AG10803 (cell line): ENCODE measurements at regions not wholly inside any gene's neighbourhood (a gene's known extent, or its start where the extent isn't known, plus 50 kb on each side); places are given as distances from the start of the nearest gene placed in this dataset.
A peak's percentile ranks its signal among the peaks of the same experiment; 100 is the strongest.

Source experiments
- DNase-seq: peaks from one replicate; pipeline ENCODE4 v3.0.0; 2010; ENCODE audit warnings: low read depth
- H3K4me3 ChIP-seq: 2 replicates; pipeline ENCODE4 v1.5.1; 2011; ENCODE audit warnings: mild to moderate bottlenecking, low read length, control low read depth
- TF ChIP-seq, protein P1 (sequence below): conservative IDR thresholded peaks from 2 replicates; pipeline ENCODE4 v1.5.1; 2011; ENCODE audit warnings: mild to moderate bottlenecking, low read length, control low read depth, inconsistent platforms

DNA sequence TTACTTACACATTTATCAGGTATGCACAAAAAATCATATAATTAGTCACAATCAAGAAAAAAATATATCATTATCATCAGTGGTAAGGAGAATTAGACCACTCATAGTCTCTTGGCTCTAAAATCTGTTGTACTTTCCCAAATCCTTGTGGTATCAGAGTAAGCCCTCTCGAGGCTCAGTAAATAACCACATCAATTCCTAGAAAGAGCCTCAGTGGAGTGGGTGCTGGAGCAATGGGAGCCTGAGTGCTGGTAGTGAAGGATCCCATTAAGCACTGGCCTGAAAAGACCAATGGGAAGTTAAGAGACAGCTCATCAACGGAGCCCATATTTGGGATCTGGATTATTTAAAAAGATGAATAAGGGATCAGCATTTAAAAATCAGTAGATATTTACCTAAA, 130.3 kb upstream of the EFNA5 start:
- DNase-seq = no peak
- TF ChIP-seq, protein P1, sequence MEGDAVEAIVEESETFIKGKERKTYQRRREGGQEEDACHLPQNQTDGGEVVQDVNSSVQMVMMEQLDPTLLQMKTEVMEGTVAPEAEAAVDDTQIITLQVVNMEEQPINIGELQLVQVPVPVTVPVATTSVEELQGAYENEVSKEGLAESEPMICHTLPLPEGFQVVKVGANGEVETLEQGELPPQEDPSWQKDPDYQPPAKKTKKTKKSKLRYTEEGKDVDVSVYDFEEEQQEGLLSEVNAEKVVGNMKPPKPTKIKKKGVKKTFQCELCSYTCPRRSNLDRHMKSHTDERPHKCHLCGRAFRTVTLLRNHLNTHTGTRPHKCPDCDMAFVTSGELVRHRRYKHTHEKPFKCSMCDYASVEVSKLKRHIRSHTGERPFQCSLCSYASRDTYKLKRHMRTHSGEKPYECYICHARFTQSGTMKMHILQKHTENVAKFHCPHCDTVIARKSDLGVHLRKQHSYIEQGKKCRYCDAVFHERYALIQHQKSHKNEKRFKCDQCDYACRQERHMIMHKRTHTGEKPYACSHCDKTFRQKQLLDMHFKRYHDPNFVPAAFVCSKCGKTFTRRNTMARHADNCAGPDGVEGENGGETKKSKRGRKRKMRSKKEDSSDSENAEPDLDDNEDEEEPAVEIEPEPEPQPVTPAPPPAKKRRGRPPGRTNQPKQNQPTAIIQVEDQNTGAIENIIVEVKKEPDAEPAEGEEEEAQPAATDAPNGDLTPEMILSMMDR = no peak
- H3K4me3 ChIP-seq = no peak overlapping the region

DNA sequence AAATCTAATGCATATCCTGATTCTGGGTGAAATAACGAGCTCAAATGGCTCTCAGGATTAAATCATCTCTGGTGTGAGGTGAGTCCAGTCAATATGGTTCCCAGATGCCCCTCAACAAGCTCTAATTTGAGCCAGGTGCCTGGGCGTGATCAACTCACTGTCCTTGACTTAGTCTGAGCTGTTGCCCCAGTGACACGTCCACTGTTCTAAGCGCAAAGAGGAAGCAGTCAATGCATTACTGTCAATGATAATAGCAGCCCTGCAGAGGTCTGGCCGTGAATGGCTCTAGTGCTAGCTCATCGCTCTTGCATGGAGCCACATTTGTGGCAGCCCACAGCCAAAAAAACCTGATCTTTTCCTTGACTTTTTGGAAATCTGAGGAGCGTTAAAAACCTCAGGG, 128.6 kb upstream of the EFNA5 start:
- TF ChIP-seq, protein P1 = no peak
- DNase-seq = no peak
- no peak overlapping the region for H3K4me3 ChIP-seq

DNA sequence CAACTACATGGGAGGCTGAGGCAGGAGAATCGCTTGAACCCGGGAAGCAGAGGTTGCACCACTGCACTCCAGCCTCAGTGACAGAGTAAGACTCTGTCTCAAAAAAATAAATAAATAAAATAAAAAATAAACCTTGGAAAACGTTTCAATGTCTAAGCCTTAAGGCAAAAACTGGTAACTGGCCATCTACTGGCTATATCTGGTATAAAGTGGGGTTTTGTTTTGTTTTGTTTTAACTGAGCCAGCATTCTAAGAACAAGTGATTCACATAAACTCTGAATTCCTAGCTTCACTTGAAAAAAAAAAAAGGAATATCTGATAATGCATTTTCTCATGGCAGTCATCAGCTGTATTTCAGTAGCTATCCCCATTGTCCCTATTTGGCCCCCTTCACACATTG, 126.1 kb upstream of the EFNA5 start:
- no peak overlapping the region for H3K4me3 ChIP-seq
- TF ChIP-seq, protein P1 = peak; percentile 33; the same call in 1 of the 2 replicates
- no peak for DNase-seq

DNA sequence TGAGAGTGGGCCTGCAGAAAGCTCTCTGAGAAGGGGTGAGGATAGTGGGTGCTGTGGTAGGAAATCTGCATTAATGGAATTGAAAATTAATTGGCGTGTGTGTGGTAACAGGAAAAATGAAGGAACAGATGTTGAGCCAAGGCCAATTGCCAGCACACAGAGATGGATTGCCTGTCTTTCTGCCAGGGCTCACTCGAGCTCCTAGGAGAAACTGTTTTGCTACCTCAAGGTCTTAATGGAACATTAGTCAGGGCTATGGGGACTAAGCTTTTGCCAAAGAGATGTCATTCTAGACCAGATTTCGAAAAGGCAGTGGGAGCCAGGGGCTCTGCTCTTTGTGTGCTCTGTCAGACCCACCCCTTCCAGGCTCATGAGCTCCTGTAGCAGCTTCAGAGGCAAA, 124.0 kb upstream of the EFNA5 start:
- H3K4me3 ChIP-seq = no peak overlapping the region
- TF ChIP-seq, protein P1 = no peak
- DNase-seq = peak; percentile 70

DNA sequence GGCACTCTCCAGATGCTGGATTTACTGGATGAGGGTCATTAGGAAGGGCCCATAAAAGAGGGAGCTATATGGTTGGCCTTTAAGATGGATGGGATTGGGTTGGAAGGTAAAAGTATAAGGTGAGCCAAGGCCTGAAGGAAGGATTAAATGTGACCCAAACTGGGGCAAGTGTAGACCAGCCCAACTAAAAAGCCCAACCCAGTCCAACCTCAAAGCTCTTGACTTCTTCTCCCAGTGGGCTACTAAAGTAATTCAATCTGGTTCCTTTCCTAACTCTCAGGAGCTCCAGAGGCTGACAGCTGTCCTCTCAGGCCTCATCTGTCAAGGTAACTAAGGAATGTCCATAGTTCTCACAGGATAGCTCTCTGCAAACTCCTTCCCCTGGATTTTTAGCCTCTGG, 122.2 kb upstream of the EFNA5 start:
- TF ChIP-seq, protein P1 = no peak
- DNase-seq = no peak
- H3K4me3 ChIP-seq = no peak overlapping the region

DNA sequence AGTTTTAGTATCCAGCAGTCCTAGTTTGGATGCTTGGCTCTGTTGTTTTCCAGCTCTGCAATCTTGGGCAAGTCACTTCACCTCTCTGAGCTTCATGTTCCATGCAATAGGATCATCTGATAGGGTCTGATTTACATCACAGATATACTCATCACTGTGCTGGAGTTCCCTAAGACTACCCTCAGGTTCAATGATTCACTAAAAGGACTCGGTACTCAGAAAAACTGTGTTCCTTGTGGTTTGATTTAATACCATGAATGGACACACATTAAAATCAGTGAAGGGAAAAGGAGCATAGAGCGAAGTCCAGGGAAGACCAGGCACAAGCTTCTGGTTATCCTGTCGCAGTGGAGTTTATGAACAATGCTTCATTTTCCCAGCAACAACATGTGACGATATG, 119.9 kb upstream of the EFNA5 start:
- TF ChIP-seq, protein P1 = no peak
- DNase-seq = no peak
- H3K4me3 ChIP-seq = no peak overlapping the region

DNA sequence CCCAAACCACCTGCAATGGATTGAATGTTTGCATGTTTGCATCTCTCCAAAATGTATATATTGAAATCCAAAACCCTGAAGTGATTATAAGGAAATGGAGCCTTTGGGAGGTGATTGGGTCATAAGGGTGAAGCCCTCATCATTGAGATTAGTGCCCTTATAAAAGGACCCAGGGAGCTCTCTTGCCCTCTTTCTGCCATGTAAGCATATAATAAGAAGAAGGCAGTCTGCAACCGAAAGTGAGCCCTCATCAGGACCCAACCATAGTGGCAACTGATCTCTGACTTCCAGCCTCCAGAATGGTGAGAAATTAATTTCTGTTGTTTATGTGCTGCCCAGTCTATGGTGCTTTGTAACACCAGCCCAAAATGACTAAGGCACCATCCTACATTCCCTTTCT, 115.7 kb upstream of the EFNA5 start:
- DNase-seq = no peak
- H3K4me3 ChIP-seq = no peak overlapping the region
- TF ChIP-seq, protein P1 = no peak
